CD4-positive, alpha-beta T cell treated with Interleukin-17A for 4 hours (primary cell): ENCODE measurements at regions not wholly inside any gene's neighbourhood (a gene's known extent, or its start where the extent isn't known, plus 50 kb on each side); places are given as distances from the start of the nearest gene placed in this dataset.

Experiments
- DNase-seq: peaks from one replicate; pipeline ENCODE4 v3.0.0-alpha.2; 2020; ENCODE audit warnings: mixed read lengths

- DNase-seq: peak; percentile 25
Measured at GRCh38 chr10:129101232-129101980, 365.6 kb upstream of the MGMT start.

DNA sequence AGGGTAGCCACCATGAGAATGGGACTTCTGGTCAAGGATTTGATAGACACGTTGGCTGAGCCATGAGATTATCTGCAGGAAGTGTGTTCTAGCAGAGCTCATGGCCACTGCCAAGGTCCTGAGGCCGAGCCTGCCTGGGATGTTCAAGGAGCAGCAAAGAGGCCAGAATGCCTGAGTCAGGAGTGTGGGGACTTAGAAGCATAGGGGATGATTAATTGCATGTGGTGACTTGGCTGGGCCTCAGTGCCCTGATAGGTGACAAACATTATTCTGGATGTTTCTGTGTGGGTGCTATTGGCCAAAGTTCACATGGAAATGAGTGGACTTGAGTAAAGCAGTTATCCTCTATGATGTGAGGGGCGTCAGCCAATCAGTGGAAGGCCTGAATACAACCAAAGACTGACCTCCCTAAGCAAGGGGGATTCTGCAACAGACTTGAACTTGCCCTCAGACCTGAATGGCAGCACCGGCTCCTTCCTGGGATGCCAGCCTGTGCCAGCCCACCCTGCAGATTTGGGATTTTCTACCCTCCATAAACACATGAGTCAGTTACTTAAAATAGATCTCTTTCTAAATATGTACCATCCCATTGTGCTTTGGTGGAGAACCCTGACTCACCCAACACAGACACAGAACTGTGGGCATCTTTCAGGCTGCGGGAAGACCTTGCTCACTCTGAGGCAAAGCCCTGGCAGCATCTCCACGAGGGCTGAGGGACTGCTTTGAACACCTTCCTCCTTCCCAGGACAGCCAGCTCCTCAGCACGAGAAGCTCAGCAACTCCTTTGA is 363.9 kb upstream of the MGMT start:
- no peak for DNase-seq

GRCh38 chr10:129104266-129105045 is 362.6 kb upstream of the MGMT start:
- DNase-seq: peak; percentile 21

GRCh38 chr10:129105266-129105665 is 361.8 kb upstream of the MGMT start:
- no peak for DNase-seq

GRCh38 chr10:129106314-129106713 is 360.7 kb upstream of the MGMT start:
- no peak for DNase-seq

GRCh38 chr10:129107525-129107924 is 359.5 kb upstream of the MGMT start:
- no peak for DNase-seq

DNA sequence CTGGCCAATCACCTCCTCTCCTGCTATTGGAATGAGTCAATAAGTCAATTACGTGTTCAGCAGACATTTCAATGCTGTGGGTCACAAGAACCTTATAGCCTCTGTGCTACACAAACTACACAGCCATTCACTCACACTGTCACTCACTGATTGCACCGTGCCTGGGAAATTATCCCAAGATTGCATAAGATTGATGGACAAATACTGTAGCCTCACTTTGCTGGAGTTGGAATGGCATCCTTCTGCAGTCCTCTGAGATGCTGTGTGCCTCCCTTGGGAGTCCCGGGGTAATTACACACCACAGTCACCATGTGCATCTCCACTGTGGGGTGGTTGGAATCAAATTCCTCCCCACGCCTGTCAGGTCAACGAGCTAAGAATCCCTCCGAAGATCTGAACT is 358.7 kb upstream of the MGMT start:
- DNase-seq: no peak

- no peak for DNase-seq
Measured at GRCh38 chr10:129108994-129109393, 358.0 kb upstream of the MGMT start.

DNA sequence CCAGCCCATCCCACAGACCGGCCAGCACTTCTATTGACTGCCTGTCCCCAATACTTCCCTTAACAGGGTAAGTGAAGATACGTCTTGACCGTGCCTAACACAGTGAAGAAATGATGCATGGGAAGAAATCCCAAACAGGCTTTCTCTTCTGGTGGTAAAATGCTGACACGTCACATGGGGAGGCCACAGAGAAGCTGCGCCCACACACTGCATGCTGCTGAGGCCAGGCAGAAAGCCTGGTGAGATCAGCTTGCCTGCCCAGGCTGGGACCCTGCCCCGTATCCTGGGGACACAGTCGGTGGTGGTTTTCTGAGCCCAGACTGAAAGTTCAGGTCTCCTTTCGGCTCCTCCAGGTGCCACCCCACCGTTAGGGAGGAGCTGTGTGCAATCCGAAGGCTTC is 356.3 kb upstream of the MGMT start:
- DNase-seq: no peak

DNA sequence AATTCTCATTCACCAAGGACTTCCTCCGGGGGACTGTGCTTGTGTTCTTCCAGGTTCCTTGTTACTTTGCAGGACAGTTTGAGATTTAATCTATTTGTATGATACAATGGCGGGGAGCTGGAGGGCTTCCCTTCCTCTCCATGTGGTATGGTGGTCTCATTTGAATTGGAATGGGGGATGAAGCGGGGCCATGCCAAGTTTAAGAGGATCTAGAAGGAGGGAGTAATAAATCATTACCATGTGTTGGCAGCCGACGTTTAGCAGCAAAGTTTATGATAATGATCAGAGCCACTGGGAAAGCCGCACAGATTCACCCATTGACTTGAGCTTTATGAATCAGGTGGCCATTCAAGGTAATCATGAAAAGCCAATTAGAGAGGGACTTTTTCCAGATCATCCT is 355.1 kb upstream of the MGMT start:
- DNase-seq: no peak

GRCh38 chr10:129114588-129114987 is 352.5 kb upstream of the MGMT start:
- DNase-seq: no peak

DNA sequence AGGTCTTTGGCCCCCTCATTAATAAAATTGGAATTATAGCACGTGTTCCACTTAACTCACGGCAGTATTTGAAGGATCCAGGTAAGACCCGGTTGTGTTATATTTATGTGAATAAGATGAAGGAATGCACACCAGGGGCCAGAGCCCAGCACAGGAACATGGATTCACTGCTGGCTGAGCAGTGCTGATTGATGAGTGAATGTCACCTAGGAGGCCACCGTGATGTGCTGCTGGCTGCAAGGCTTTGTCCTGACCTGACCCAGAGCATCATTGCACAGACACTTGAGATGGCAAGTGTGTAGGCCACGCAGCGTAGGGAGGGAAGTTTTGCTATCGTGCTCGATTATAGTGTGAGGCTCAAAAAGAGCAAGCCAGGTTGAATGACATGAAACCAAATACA is 350.7 kb upstream of the MGMT start:
- DNase-seq: no peak

GRCh38 chr10:129120441-129120840 is 346.6 kb upstream of the MGMT start:
- DNase-seq: no peak

DNA sequence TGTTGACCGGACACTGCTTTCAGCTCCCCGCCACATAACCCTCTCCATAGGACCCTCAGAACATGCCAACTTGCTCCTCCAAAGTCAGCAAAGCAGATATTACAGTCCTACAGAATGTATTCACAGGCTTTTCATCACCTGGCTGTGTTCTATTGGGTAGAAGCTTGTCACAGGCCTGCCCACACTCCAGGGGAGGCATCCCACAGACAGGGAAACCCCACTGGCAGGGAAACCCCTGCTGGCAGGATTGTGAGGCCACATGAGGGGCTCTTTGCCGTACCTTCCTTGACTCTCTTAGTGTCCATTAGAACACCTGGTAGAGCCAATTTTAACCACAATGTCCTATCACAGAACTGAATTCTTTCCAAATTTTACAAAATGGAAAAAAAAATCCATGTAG is 344.2 kb upstream of the MGMT start:
- no peak for DNase-seq

- DNase-seq: no peak
Measured at GRCh38 chr10:129123428-129123827, 343.6 kb upstream of the MGMT start.

DNA sequence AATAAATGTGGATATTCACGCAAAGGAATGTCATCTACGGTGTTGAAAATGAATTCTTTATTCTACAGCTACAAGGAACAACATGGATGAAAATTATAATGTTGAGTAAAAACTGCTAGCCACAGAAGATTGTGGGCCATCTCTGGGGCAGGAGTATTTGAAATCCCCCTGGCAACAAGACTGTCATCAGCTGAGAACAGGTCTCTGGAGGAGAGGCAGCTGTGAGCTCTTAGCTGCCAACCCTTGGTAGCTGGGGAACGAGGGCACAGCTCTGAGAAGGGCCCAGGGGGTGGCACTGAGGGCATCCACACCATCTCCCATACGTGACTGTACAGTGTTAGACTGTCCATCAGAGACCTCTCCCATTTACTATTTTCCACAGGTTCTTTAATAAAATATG is 340.1 kb upstream of the MGMT start:
- no peak for DNase-seq

DNA sequence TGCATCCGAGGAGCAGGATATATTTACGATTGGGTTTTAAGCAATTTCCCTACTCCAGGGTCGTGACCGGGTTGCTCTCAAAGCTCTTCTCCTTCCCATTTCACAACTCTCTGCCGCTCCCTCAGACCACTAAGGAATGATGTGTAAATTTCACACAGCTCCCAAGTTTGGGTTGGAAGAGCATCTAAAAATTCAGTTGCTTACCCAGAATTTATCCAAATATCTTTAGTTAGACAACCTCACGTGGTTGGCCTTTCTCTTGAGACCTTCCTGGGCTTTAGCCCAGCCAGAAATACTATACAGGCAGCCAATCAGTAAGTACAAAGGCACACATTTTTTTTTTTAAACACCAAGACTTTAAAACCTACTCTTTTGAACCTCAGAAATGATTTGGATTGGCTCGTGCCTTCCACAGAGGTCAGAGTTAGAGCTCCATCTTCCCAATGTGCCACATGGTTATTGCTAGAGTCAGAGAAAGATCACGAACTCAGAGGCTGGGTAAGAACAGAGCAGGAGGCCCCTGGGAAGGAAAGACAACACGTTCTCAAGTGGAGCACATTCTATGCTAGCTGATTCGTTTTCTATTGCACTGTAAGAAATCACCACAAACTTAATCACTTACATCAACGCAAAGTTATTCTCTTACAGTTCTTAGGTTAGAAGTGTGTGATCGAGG is 335.4 kb upstream of the MGMT start:
- DNase-seq: no peak

- DNase-seq: no peak
Measured at GRCh38 chr10:129133856-129134255, 333.2 kb upstream of the MGMT start.

GRCh38 chr10:129134371-129134770 is 332.7 kb upstream of the MGMT start:
- DNase-seq: no peak

GRCh38 chr10:129135624-129136023 is 331.4 kb upstream of the MGMT start:
- DNase-seq: no peak

- DNase-seq: no peak
Measured at GRCh38 chr10:129136074-129136473, 331.0 kb upstream of the MGMT start.

GRCh38 chr10:129136951-129137350 is 330.1 kb upstream of the MGMT start:
- DNase-seq: no peak
